NCI-H1105 (cell line): ENCODE measurements at regions not wholly inside any gene's neighbourhood (a gene's known extent, or its start where the extent isn't known, plus 50 kb on each side); places are given as distances from the start of the nearest gene placed in this dataset.

Source experiments
- DNase-seq: peaks from one replicate; lab custom pipeline; 2025; lab: John Stamatoyannopoulos, UW

DNA sequence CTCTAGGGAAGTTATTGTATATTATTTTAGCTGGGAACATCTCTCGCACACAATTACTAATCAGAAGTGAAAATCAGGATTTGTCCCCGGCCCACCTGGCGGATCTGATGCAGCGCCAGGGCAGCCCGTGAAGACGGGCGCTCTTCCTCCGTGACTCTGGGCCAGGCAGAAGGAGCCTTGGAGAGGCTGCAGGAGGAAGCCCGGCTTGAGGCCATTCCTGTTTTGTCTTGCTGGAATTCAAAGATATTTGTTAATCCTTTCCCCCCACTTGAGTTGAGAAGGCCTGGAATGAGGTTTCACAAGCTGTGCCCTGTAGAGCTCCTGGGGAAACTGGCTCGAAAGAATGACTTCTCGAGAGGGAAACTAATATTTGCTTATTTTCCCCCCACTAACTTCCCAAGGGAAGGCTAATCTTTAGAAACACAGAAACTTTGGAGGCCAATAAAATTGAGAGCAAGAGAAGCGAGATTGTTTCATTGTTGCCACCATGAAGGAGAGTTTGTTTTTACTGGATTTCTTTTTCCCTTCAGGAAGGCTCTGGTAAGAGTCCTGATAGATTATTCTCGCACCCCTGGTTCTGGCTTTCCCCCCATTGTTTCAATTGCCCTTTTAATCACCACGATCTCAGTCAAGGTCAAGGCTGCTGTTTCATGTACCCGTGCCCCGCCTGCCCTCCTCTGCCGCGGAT, 92.8 kb upstream of the SEPTIN5 start:
- DNase-seq = no peak

GRCh38 chr22:19622061-19622441, 92.3 kb upstream of the SEPTIN5 start:
- no peak for DNase-seq

- DNase-seq = no peak
Observed at GRCh38 chr22:19625331-19626041, 88.8 kb upstream of the SEPTIN5 start.

GRCh38 chr22:19626042-19626587, 88.2 kb upstream of the SEPTIN5 start:
- no peak for DNase-seq

GRCh38 chr22:19626666-19627065, 87.6 kb upstream of the SEPTIN5 start:
- DNase-seq = no peak

- no peak for DNase-seq
Observed at GRCh38 chr22:19628038-19628776, 86.1 kb upstream of the SEPTIN5 start.

DNA sequence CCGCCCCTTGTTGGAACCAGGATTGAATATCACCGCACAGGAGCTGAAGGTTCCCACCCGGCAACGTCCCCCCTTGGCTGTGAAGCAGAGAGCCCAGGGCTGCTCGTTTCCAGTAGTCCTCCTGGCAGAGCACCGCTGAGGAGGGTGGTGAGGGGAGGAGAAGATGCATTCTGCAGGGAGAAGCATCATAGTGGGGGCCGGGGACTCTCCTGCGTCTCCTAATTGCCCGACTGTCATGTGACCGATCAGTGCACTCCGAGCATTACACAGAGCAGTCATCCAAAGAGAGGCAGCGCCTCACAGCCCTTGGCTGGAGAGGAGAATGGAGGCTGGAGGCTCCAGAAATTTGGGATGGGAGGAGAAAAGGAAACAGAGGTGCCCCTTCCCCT, 85.0 kb upstream of the SEPTIN5 start:
- no peak for DNase-seq

DNA sequence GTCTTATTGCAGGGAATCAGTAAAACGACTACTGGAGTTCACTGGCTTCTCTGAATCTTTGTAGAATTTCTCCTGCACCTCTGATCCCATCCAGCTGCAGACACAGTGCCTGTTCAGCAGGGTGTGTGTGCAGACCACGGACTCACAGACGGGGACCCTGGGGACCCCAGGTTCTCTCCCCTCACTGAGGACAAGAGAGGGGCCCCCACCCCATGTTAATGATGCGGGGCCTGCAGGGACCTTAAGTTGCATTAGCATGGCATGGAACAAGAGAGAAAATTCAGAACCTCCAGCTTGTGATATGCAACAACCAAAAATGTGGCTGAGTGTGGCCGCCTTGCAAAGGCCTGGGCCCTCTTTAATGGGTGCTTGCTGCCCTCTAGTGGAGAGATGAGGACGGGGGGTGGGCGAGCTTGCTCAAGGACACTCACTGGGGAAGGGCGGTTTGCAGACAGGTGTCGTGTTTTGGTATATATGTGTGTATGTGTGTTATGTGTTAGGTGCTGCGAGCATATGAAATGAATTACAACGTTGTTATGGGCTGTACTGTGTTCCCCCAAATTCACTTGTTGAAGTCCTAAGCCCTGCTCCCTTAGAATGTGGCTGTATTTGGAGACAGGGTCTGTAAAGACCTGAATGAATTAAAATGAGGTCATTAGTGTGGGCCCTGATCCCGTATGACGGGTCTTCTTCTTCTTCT, 84.4 kb upstream of the SEPTIN5 start:
- peak; percentile 65 for DNase-seq

- DNase-seq = no peak
Observed at GRCh38 chr22:19630614-19631013, 83.7 kb upstream of the SEPTIN5 start.

DNA sequence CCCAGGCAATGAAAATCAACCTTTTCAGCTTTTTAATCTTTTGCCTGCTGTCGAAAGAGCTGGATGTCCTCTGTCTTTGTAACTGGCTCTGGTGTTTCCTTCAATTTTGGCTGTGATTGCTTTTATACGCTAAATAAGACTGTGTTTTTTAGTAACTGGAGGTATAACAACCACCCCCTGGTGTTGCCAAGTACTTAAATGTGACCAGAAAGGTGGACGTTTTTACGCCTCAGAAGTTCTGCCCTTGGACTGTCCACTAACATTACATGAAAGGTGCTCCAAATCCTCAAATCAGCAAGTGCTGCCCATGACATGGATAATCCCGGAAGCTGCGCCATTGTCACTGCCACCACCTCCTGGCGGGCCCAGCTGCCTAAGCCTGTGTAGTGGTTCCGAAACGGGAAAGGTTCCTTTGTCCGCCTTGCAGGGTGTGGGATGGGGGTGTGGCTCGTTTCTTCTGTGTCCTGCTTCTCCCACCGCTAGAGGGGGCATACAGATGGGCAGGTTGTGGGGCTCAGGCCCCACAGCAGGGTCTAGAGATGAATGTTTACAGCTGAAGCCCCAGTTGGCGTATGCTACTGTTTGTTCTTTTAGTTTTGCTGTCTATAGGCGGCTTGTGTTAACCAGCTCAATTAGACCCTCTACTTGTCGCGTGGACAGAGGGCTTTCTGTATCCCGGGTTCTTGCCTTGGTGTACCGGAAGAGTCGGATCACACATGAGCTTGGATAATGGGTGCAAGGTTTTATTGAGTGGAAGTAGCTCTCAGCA, 82.2 kb upstream of the SEPTIN5 start:
- DNase-seq = no peak

GRCh38 chr22:19632668-19633148, 81.6 kb upstream of the SEPTIN5 start:
- no peak for DNase-seq

- no peak for DNase-seq
Observed at GRCh38 chr22:19634226-19634975, 79.9 kb upstream of the SEPTIN5 start.

DNA sequence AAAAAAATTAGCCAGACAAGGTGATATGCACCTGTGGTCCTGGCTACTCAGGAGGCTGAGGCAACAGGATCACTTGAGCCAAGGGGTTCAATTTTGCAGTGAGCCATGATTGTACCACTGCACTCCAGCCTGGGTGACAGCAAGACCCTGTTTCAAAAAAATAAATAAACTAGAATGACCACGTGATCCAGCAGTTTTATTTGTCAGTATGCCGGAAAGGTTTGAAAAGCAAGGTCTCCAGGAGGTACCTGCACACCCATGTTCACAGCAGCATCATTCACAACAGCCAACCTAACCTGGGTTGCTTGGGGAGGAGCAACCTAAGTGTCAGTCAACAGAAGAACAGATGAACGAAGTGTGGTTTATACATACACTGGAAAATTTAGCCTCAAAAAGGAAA, 78.7 kb upstream of the SEPTIN5 start:
- DNase-seq = no peak

DNA sequence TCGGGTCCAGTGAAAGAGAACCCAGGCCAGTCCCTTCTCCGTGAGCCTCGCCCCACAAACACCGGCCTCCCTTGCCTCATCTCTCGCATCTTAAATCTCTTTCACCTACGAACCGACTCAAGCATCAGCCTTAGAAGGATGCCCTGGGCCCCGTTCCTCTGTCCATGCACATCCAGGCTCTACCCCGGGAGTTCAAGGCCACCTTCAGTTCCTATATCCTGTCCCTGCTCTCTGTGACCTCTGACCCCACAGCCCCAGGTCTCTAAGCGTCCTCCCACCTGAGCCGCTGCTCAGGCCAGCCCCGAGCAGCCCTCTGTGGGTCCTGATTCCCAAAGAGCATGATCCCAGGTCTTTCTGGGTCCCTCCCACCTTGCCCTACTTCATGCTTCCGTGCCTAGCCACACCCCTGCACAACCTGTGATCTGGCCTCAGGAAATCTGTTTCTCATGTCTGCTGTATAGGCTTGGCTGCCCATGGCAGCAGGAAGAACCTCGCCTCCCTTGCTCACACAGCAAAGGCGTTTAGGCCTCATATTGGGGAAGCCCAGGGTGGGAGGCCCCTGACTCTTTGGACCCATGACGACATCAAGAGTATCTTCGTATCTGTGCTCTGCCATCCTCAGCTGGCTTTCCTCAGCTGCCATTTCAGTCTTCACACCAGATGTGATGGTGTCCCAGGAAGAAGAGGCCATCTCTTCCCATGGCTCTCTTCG, 77.5 kb upstream of the SEPTIN5 start:
- DNase-seq = no peak

DNA sequence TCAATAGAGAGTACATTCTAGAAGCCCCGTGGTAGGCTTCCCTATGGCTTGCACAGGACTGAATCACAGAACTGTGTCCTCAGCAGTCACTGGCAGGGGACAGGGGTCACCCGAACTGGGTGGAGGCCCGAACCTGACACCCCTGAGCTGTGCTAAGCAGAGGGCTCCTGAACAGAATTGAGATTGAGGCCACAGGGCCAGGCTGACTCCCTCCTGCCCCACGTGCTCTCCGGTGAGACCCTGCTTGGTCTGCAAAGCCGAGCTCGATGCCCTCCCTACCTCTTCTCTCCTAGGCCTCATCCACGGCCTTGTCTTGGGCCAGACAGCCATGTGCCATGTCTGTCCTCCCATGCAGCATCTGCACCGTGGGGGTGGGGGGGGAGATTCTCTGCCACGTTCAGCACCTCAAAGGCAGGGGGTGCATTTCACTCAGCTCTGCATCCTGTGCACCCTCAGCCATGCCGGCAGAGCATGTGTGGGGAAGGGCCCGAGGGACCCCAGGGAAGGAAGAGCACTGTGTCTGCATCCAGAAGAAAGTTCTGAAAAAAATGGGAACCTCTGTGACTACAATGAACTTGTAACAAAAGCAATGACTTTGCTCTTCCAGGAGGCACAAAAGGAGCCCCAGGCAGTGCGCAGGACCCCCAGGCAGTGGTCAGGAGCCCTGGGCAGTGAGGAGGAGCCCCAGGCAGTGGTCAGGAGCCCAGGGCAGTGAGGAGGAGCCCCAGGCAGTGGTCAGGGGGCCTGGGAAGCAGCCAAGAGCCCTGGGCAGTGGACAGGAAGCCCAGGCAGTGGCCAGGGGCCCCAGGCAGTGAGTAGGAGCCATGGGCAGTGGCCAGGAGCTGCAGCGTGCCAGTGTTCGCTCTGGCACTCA, 76.7 kb upstream of the SEPTIN5 start:
- no peak for DNase-seq

- no peak for DNase-seq
Observed at GRCh38 chr22:19638282-19639015, 75.9 kb upstream of the SEPTIN5 start.

DNA sequence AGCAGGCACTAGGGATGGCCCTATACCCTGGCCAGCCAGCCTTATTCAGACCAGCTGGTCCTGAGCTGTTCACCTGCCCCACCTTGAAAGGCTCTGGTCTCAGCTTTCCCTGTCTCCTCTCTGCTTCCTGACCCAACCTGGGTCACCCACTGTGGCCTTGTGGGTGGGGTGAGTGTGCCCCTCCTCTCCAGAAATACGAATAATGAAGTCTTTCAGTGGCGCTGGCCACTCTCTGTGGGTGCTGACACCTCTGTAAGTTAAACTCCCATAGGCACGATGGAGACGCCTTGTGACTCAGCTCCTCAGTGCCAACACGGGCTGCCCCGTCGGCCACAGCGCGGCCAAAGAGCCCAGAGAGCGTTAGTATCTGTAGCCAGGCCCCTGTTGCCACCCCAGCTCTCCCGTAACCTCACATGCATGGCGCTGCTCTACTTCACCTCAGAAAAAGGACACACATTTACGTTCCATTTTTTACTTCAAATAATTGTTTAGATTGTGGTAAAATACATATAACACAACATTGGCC, 74.6 kb upstream of the SEPTIN5 start:
- no peak for DNase-seq

DNA sequence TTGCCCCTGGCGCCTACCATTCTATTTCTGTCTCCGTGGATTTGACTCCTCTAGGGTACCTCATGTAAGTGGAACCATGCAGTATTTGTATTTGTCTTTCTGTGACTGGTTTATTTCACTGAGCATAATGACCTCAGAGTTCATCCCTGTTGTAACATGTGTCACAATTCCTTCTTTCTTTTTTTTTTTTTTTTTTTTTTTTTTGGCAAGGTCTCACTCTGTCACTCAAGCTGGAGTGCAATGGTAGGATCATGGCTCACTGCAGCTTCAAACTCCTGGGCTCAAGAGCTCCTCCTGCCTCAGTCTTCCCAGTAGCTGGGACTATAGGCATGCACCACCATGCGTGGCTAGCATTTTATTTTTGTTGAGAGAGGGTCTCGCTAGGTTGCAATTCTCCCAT, 74.0 kb upstream of the SEPTIN5 start:
- DNase-seq = no peak
